Transverse colon (tissue), 3 donors: ENCODE measurements at regions not wholly inside any gene's neighbourhood (a gene's known extent, or its start where the extent isn't known, plus 50 kb on each side); places are given as distances from the start of the nearest gene placed in this dataset.

Source experiments
- EP300 ChIP-seq: sonication (generic); formaldehyde crosslinking; IDR thresholded peaks from one replicate; pipeline ENCODE4 v1.6.1; 2017; ENCODE audit warnings: antibody characterized with exemption, low read depth
- POLR2A ChIP-seq: fragments of 450-650 bp; IDR thresholded peaks from one replicate; pipeline ENCODE4 v1.6.1; 2016; ENCODE audit warnings: antibody characterized with exemption, mild to moderate bottlenecking, moderate library complexity
- TF ChIP-seq, protein P1 (sequence below), 5 experiments: fragments of 200-600 bp in 3 of 5; fragments of 450-650 bp in 2 of 5; sonication (generic) in 3 of 5; IDR thresholded peaks; 1 replicate in 2 of 5; 2 replicates in 3 of 5; pipeline ENCODE4 v1.5.1; 2016 to 2017; ENCODE audit warnings: antibody characterized with exemption in 5 of 5, inconsistent platforms in 3 of 5, mild to moderate bottlenecking in 2 of 5, moderate library complexity in 1 of 5

- TF ChIP-seq, protein P1, sequence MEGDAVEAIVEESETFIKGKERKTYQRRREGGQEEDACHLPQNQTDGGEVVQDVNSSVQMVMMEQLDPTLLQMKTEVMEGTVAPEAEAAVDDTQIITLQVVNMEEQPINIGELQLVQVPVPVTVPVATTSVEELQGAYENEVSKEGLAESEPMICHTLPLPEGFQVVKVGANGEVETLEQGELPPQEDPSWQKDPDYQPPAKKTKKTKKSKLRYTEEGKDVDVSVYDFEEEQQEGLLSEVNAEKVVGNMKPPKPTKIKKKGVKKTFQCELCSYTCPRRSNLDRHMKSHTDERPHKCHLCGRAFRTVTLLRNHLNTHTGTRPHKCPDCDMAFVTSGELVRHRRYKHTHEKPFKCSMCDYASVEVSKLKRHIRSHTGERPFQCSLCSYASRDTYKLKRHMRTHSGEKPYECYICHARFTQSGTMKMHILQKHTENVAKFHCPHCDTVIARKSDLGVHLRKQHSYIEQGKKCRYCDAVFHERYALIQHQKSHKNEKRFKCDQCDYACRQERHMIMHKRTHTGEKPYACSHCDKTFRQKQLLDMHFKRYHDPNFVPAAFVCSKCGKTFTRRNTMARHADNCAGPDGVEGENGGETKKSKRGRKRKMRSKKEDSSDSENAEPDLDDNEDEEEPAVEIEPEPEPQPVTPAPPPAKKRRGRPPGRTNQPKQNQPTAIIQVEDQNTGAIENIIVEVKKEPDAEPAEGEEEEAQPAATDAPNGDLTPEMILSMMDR (IDR thresholded peaks at IDR 0.05): no peak
- no peak for TF ChIP-seq EP300
- no peak for TF ChIP-seq POLR2A
These were observed 403.8 kb upstream of the GBE1 start for GRCh38 chr3:82165266-82165665.
